MM.1S (cell line): ENCODE measurements at regions not wholly inside any gene's neighbourhood (a gene's known extent, or its start where the extent isn't known, plus 50 kb on each side); places are given as distances from the start of the nearest gene placed in this dataset.

ENCODE experiments used
- DNase-seq: peaks from one replicate; pipeline ENCODE4 v3.0.0-alpha.2; 2015
- H2AFZ ChIP-seq: fragments of 300-600 bp; sonication (generic); 2 replicates; pipeline ENCODE4 v1.6.0; 2016; ENCODE audit warnings: antibody characterized with exemption, low read length
- H3F3A ChIP-seq: fragments of 300-600 bp; sonication (generic); 2 replicates; pipeline ENCODE4 v1.6.1; 2016; ENCODE audit warnings: mild to moderate bottlenecking, antibody characterized with exemption, low read length, moderate library complexity, mixed read lengths; ENCODE audit not compliant: insufficient read depth
- H3K27ac ChIP-seq: fragments of 300-600 bp; sonication (generic); 2 replicates; pipeline ENCODE4 v1.5.1; 2016; ENCODE audit warnings: mild to moderate bottlenecking, low read length
- H3K27me3 ChIP-seq: fragments of 300-600 bp; sonication (generic); replicated peaks from 2 replicates; pipeline ENCODE4 v1.6.0; 2016; ENCODE audit warnings: low read length; ENCODE audit not compliant: insufficient read depth
- H3K36me3 ChIP-seq: fragments of 300-600 bp; sonication (generic); replicated peaks from 2 replicates; pipeline ENCODE4 v1.6.1; 2016; ENCODE audit warnings: mild to moderate bottlenecking, low read length, mixed read lengths; ENCODE audit not compliant: insufficient read depth
- H3K4me1 ChIP-seq: fragments of 300-600 bp; sonication (generic); 2 replicates; pipeline ENCODE4 v1.6.1; 2016; ENCODE audit warnings: low read length, mixed read lengths
- H3K4me2 ChIP-seq: fragments of 300-600 bp; sonication (generic); 2 replicates; pipeline ENCODE4 v1.6.0; 2016; ENCODE audit warnings: low read depth, low read length
- H3K4me3 ChIP-seq: fragments of 300-600 bp; sonication (generic); 2 replicates; pipeline ENCODE4 v1.5.1; 2016; ENCODE audit warnings: low read length, mixed read lengths
- H3K79me2 ChIP-seq: fragments of 300-600 bp; sonication (generic); 2 replicates; pipeline ENCODE4 v1.6.1; 2016; ENCODE audit warnings: mixed run types, low read length, mixed read lengths
- H3K9ac ChIP-seq: fragments of 300-600 bp; sonication (generic); 2 replicates; pipeline ENCODE4 v1.6.1; 2016; ENCODE audit warnings: low read length, mixed read lengths
- H3K9me2 ChIP-seq: fragments of 300-600 bp; sonication (generic); replicated peaks from 2 replicates; pipeline ENCODE4 v1.6.1; 2016; ENCODE audit warnings: mild to moderate bottlenecking, low read length, mixed read lengths; ENCODE audit not compliant: insufficient read depth
- H3K9me3 ChIP-seq: fragments of 300-600 bp; sonication (generic); replicated peaks from 2 replicates; pipeline ENCODE4 v1.6.1; 2016; ENCODE audit warnings: mild to moderate bottlenecking, low read length, mixed read lengths; ENCODE audit not compliant: insufficient read depth
- H4K20me1 ChIP-seq: fragments of 300-600 bp; sonication (generic); 2 replicates; pipeline ENCODE4 v1.6.1; 2016; ENCODE audit warnings: mild to moderate bottlenecking, low read length, moderate library complexity, mixed read lengths; ENCODE audit not compliant: insufficient read depth
- CTCF ChIP-seq: fragments of 300-600 bp; sonication (generic); IDR thresholded peaks from 2 replicates; pipeline ENCODE4 v1.5.1; 2016; ENCODE audit warnings: antibody characterized with exemption, low read length, mixed read lengths
- EZH2 ChIP-seq: fragments of 300-600 bp; sonication (generic); optimal IDR thresholded peaks from 2 replicates; pipeline ENCODE3; 2017; ENCODE audit warnings: low read depth, mild to moderate bottlenecking, antibody characterized with exemption, low read length, mixed read lengths
- EZH2phosphoT487 ChIP-seq: fragments of 300-600 bp; sonication (generic); IDR thresholded peaks from 2 replicates; pipeline ENCODE4 v1.6.1; 2018; ENCODE audit warnings: antibody characterized with exemption, low read length

GRCh38 chr2:145592361-145592760, 1072.4 kb upstream of the ZEB2 start:
- Histone ChIP-seq H3K27ac (no peak overlapping the region), H3K9me2 (no peaks in the 10 kb centered on the region), H3K79me2 (no peaks in the 10 kb centered on the region), H3K27me3 (no peaks in the 10 kb centered on the region), H3K4me3 (no peak overlapping the region), H3K4me2 (no peak overlapping the region), H3K4me1 (no peaks in the 10 kb centered on the region), H2AFZ (no peak overlapping the region), H3K9me3 (no peaks in the 10 kb centered on the region), H4K20me1 (no peaks in the 10 kb centered on the region), H3F3A (no peaks in the 10 kb centered on the region), H3K36me3 (no peaks in the 10 kb centered on the region), H3K9ac (no peak overlapping the region)
- no peak for DNase-seq
- TF ChIP-seq CTCF (no peak), EZH2phosphoT487 (no peak), EZH2 (no peak)

- no peak for DNase-seq
- no peak for TF ChIP-seq EZH2phosphoT487
- TF ChIP-seq CTCF: no peak
- no peak overlapping the region for H3K27ac ChIP-seq
- no peak overlapping the region for H3K4me3 ChIP-seq
- H3K79me2 ChIP-seq: no peaks in the 10 kb centered on the region
- H3K9me3 ChIP-seq: no peaks in the 10 kb centered on the region
- no peaks in the 10 kb centered on the region for H3K9me2 ChIP-seq
- H3K9ac ChIP-seq: no peak overlapping the region
- no peak overlapping the region for H3K4me2 ChIP-seq
- H3K27me3 ChIP-seq: no peaks in the 10 kb centered on the region
- H4K20me1 ChIP-seq: no peaks in the 10 kb centered on the region
- no peaks in the 10 kb centered on the region for H3K36me3 ChIP-seq
- H2AFZ ChIP-seq: no peak overlapping the region
- H3F3A ChIP-seq: no peaks in the 10 kb centered on the region
- no peaks in the 10 kb centered on the region for H3K4me1 ChIP-seq
Observed at GRCh38 chr2:145591109-145591809, 1071.3 kb upstream of the ZEB2 start.

GRCh38 chr2:145587922-145588321, 1068.0 kb upstream of the ZEB2 start:
- no peak overlapping the region for H3K9ac ChIP-seq
- H3K4me1 ChIP-seq: no peaks in the 10 kb centered on the region
- no peaks in the 10 kb centered on the region for H3K27me3 ChIP-seq
- no peaks in the 10 kb centered on the region for H3K9me2 ChIP-seq
- no peaks in the 10 kb centered on the region for H3K79me2 ChIP-seq
- H3K27ac ChIP-seq: no peak overlapping the region
- no peaks in the 10 kb centered on the region for H3F3A ChIP-seq
- DNase-seq: no peak
- H2AFZ ChIP-seq: no peak overlapping the region
- no peak overlapping the region for H3K4me2 ChIP-seq
- H3K36me3 ChIP-seq: no peaks in the 10 kb centered on the region
- no peaks in the 10 kb centered on the region for H4K20me1 ChIP-seq
- TF ChIP-seq EZH2phosphoT487 (no peak), EZH2 (no peak), CTCF (no peak)
- no peak overlapping the region for H3K4me3 ChIP-seq
- no peaks in the 10 kb centered on the region for H3K9me3 ChIP-seq
